ENCODE measurements at regions not wholly inside any gene's neighbourhood (a gene's known extent, or its start where the extent isn't known, plus 50 kb on each side); places are given as distances from the start of the nearest gene placed in this dataset.
"Not testable (repeated sequence)": the region's sequence is repeated elsewhere in the genome, so short reads cannot be mapped to it uniquely, and the experiment has no call there.

DNA sequence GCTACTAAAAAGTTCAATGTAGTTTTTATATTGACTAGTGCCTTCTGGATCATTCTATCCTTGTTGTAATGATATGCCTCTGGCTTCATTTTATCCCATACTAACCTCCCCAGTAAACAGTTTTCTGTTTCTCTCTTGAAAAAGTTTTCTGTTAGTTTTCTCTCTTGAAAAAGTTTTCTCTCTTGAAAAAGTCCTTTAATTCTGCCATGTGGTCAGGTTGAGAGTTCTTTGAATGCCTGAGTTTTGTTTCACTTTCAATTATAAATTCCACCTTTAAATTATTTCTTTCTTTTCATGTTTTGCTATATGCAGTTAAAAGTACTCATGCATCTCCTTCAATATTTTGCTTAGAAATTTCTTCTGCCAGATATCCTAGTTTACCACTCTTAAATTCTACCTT is 1139.6 kb downstream of the STPG2 start:
- no peak for DNase-seq

DNA sequence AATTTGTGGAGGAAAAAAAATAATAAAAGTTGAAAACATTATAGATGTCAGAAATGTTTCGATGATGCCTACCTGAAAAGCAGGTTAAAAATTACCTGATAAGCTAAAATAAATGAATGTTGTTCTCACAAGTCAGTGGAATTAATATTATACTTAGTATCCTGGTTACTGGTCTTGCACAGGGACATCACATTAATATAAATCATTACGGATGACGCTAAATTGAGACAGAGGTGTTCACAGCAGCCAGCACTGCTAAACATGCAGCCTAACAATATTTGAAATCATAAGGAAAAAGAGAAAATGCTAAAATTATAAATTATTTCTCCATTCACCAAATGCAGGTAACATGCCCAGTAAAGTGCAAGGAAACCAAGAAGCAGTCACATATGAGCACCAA is 1130.0 kb downstream of the STPG2 start:
- no peak for DNase-seq

DNA sequence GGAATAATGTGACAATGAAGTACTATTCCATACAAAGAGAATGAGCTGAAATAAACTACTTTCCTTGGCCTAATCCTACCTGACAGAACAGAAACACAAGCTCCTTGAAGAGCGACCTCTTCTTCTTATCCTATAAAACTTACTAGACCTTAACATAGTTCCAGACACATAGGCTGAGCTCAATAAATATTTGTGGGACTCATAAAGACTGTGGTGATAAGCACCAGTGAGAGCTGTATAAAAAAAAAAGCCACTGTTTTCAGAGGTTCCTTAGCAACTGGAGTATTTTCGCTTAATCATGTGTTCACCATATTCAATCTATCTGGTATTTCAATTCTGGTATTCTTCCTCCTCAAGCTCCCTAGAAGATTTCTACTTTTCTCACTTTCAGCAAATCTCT is 1129.6 kb downstream of the STPG2 start:
- DNase-seq: no peak

DNA sequence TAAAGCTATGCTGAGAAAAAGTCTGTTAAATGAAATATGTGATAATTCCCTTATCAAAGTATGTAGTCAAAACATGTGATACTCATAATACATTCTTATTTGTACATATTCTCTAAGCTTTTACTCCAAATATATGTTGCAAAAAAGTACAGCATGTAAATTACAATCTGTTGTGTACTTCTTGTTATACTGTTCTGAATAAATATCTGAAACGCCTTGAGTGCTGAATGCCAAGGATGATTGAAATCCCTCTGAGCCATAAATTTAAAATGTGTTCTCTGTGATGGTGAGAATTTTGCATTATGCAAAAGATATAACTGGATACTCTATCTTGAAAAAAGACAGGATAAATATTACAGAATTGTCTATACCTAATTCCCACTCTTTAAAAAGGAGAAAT is 1128.0 kb downstream of the STPG2 start:
- DNase-seq: no peak

DNA sequence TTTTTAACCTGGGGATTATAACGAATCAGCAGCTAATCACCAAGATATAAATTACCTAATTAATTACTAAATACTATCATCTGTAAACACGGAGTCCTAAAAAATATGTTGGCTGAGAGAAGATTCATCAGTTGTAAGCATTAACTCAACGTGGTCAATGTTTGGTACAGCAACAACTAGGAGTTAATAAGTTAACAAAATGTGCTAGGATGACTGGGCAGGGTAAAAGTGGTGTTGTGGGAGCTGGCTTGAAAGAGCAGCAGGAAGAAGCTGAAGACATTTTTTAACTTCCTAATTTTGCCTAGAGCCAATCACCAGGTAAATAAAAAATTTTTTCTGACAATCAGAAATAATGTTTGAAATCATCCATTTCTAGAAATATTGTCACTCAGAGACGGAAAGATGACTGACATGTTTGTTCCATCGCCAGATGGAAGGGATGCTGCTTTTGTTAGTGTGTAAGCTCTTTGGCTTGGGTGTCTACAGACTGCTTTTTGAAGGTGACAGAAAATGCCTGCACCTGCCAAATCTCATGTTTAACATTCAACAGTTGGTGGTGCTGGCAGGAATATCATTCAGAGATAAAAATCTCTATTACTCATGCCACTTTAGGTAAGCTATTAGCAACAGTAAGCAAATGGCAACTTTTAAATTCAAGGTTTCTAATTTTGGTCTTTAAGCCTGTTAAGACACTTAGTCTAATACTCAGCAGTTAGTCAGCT is 1126.9 kb downstream of the STPG2 start:
- no peak for DNase-seq

DNA sequence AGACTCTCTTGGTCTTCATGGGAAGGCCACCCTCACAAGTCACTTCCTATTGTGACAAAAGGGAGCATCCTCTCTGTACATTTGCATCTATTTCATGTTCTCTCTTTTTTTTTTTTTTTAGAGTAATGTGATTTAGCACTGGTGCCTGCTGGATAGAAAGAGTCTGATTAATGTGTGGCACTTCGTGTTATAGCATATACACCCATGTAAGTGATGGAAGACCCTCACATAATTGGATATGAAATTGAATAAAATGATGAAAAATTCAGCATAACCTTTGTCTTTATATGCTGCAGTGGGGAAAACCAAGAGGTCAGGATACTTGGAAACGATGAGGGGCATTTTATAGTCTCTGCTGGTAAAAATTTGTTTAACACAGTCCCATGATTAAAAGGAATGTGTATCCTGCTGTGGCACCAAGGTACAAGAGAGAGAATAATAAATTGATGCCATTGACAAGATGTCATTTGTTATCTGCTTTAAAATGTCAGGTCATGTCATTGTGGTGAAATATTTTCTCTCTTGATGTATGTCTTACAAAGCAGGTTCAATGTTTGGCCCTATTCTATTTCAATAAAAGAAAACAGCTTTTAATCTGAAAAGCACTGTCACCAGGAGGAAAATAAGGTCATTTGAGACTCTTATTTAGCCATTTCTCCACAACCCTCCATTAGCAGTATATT is 1115.4 kb downstream of the STPG2 start:
- DNase-seq: no peak

DNA sequence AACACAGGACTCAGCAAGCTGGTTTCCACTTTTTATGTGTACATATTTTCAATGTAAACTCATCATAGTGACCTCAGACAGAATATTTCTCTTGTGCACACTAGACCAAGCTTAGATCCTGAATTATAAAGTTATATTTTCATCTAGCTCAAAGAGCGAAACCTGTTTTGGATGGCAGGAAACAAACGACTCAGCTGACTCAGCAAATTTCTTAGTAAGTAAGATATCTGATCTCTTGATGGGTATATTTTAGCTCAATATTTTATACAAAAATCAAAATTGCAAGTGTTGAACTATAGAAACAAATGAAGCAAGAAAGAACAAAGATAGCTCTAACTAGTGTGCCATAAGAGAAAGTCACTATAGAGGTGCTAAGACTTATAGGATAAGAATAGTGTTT is 1114.5 kb downstream of the STPG2 start:
- no peak for DNase-seq

DNA sequence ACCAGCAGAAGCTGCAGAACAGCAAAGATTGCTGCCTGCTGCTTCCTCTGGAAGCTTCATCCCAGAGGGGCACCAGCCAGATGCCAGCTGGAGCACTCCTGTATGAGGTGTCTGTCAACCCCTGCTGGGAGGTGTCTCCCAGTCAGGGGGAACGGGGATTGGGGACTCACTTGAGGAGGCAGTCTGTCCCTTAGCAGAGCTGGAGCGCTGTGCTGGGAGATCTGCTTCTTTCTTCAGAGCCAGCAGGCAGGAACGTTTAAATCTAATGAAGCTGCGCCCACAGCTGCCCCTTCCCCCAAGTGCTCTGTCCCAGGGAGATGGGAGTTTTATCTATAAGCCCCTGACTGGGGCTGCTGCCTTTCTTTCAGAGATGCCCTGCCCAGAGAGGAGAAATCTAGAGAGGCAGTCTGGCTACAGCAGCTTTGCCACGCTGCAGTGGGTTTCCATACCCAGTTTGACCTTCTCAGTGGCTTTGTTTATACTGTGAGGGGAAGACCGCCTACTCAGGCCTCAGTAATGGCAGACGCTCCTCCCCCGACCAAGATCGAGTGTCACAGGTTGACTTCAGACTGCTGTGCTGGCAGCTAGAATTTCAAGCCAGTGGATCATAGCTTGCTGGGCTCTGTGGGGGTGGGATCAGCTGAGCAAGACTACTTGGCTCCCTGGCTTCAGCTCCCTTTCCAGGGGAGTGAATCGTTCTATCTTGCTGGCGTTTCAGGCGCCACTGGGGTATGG is 1105.7 kb downstream of the STPG2 start:
- DNase-seq: not testable (repeated sequence)

DNA sequence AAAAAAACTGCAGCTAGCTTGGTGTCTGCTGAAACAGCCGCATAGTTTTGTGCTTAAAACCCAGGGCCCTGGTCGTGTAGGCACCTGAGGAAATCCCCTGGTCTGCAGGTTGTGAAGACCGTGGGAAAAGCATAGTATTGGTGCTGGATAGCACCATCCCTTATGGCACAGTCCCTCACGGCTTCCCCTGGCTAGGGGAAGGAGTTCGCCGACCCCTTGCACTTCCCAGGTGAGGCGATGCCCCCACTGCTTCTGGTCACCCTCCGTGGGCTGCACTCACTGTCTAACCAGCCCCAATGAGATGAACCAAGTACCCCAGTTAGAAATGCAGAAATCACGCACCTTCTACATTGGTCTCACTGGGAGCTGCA is 1105.1 kb downstream of the STPG2 start:
- DNase-seq: no peak

DNA sequence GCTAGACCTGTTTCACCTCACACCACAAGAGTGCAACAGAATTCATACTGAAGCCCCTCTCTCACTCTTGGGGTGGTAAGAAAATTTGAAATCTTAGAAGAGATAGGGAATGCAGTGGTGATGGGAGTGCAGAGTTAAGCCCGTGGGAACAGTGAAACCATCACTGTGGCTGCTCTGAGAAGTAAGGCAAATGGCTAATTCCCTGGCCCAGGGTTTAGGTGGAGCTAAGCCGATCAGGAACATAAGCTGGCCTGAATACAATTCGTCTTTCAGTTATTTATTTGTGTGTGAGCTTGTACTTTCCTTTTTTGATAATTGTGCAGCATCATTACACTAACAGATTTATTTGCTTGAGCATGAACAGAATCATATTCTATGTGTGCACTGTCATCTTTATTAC is 1070.6 kb downstream of the STPG2 start:
- no peak for DNase-seq

DNA sequence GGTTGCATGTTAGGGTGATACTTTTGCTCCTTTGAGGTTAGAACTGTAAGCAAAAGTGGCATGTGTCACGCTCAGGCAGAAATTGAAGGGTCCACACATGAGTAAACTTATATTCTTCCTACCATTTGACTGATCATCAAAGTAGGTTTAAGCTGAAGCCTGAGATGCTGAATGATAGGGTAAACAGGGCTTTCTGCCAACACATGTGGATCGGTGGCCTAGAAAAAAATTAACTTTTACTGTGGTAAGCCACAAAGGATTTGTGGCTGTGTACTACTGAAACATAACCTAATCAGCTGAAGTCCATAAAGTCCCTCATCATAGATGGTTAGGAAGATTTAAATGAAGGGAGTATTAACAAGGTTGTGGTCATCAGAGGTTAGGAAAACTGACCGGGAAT is 1070.1 kb downstream of the STPG2 start:
- DNase-seq: no peak

DNA sequence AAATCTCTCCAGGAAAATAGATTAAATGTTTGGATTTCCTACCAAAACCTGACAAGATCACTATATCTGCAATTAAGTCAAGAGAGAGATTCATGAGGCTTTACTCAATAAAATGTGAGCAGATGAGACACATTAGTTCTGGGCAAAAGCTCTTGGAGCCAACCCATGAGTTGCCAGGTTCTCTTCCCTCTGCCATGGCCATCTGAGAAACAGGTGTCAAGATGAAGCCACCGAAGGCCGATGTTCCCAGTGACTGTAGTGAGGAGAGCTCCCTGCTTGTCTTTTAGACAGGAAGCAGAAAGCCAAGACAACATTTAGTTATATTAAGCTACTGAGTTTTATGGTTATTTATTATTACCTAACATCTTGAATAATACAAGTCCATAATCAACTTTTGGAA is 1068.7 kb downstream of the STPG2 start:
- no peak for DNase-seq

DNA sequence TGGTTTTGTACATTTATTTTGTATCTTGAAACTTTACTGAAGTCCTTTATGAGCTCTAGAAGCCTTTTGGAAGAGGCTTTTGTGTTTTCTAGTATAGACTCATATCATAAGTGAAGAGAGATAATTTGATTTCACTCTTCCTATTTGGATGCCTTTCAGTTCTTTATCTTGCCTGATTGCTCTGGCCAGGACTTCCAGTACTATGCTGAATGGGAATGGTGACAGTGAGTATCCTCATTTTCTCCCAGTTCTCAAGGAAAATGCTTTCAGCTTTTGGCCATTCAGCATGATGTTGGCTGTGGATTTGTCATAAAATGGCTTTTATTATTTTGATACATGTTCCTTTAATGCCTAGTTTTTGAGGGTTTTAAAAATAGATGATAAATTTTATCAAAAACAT is 1061.3 kb downstream of the STPG2 start:
- DNase-seq: no peak

DNA sequence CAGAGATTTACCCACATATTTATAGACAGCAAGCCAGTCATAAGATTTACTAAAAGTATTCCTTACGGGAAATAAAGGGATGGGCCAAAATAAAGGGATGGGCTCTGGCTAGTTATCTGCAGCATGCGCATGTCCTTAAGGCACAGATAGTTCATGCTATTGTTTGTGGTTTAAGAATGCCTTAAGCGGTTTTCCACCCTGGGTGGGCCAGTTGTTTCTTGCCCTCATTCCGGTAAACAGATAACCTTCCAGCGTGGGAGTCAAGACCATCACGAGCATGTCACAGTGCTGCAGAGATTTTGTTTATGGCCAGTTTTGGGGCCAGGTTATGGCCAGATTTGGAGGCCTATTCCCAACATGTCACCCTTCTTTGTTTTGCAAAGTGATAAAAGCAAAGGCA is 1046.2 kb downstream of the STPG2 start:
- DNase-seq: not testable (repeated sequence)

DNA sequence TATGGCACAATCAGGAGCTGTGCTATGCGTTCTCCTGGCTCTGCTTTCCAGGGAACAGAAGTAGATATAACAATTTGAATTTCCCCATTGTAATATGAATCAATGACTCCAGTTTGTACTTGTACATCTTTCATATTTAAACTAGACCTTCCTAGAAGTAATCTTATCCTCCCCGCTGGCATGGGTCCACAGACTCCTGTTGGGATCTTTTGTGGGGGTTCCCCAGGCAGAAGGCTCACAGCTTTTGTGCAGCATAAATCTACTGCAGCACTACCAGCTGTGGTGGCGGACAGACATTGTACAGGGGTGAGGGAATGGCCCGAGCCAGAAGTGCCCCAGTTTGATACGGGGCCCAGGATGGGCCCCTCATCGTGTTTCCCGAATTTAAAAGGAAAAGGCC is 1042.1 kb downstream of the STPG2 start:
- not testable (repeated sequence) for DNase-seq

DNA sequence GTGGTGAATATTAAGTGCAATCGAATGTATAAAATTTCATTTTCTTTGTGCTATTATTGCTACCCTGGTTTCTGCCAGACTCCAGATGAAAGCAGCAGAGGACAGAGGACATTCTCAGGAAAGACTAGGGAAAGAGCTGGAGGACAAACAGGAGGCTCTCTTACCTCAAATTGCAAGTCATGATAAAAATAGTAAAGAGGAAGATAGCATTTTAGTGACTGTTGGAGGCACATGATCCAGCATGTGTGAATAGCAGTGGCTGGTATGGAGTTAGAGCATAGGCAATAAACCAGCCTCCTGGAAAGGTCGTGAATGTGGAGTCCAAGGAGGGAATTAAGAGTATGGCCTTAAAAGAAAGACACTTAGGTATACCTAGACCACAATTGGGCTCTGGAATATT is 1040.0 kb downstream of the STPG2 start:
- no peak for DNase-seq

DNA sequence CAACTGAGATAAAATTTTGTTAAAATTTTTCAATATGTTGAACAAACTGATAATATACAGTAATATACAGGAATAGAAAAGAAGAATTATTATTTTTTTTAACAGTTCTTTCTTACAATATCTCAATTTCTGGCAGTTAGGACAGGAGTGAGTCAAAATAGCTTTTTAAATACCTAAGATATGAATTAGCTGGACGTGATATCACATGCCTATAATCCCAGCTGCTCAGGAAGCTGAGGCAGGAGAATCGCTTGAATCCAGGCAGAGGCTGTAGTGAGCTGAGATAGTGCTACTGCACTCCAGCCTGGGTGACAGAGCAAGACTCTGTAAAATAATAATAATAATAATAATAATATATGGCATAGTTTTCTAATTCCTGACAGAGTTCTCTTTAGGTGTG is 1039.3 kb downstream of the STPG2 start:
- DNase-seq: no peak

DNA sequence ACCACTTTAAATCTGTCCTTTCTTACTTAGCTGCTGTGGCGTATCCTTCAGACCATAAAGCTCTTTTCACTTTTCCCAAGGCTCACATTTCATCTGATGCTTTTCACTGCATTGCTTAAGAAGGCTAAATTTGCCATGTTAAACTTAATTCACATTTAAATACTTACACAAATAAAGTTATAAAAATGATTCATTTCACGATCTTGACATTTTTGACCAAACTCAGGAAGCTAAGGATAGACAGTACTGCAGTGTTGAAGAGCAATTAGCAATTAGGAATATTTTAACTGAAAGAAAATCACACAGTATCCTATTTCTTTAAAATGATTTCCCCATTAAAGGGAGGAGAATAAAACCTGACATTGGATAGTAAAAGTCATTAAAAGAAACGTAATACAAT is 1038.6 kb downstream of the STPG2 start:
- DNase-seq: no peak

DNA sequence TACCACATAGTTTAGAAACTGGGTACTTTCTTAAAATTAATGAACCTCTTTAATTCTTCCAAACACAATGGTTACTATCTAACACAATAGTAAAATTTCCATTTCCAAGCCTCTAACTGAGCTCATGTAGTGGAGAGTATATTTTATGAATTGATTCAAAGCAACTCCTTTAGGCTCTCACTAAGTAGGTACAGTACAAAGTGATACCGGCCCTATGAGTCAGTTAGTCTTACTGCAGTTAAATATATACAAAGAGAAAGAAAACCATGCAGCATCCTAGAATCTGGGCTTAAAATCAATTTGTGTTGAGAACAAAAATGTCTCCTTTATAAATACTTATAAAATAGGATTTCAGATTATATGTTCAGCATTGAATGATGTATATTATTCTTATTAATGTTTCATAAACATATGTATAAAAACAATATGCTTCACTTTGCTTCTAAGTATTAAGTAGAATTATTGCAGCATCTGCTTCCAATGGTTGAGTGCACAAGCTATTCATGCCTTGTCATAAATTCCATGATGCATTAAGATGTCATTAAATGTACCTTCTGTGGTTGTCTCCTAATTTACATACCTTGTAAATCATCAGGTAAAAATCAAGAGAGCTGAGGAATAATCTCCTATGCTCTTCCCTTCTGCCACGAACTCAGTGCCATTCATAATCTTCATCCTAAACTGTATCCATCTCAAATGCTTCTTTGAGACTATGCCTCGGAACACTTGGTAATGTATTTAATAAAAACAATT is 1037.8 kb downstream of the STPG2 start:
- DNase-seq: no peak

DNA sequence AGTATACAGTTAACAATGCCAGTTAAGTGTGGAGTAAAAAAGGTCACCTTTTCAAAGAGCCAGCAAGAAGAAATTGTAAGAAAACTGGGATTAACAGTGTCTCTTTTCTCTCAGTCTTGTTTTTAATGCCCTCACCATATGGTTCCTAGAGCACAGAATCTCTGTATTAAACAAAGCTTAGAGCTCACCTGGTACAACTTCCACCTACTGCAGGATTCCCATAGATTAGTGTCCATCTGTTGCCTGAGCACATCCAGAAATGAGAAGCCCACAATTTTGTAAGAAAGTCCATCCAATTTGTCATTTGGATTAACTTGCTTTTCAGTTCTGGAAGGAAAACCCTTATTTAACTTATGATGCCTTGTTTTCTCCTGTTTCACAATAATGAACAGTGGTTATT is 1037.1 kb downstream of the STPG2 start:
- DNase-seq: no peak

DNA sequence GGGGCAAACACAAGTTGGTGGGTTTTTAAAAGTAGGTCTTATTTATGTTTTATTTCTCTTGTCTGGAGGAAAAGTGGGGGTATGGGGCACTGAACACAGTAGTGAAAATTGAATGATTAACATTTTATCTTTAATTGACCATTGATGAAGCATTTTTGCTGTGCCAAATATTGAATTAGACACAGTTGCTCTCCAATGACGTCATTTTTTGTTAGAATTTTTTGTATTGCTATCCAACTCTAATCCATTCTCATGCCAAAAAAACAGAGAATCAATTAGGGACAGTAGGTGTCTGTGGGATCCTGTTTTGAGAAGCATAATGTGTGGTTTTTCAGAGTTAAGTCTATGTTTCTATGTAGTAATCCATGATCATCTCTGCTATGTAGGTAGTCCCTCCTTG is 1032.8 kb downstream of the STPG2 start:
- no peak for DNase-seq

DNA sequence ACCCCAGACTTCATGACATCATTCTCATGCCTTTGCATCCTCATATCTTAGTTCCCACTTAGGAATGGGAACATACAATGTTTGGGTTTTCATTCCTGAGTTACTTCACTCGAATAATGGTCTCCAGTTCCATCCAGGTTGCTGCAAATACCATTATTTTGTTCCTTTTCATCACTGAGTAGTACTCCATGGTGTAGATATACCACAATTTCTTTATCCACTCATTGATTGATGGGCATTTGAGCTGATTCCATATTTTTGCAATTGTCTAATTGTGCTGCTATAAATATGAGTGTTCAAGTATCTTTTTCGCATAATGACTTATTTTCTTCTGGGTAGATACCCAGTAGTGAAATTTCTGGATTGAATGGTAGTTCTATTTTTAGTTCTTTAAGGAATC is 1026.8 kb downstream of the STPG2 start:
- no peak for DNase-seq

DNA sequence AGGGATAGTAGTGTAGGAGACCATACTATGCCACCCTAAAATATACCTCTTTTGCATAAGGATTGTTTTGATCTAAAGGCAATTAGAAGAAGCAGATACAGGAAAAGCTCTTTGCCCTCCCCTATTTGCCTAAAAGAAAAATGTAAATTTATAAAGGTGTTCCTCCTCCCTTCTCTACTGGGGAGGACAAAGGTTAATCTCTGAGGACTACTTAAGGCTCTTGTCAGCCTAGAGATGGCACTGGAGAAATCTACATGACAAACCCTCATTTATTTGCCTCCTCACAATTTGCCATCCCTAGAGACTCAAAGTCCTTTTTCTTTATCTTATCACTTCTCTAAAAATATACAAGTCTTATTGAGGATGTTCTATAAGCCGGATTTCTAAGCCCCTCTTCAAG is 1021.8 kb downstream of the STPG2 start:
- no peak for DNase-seq

DNA sequence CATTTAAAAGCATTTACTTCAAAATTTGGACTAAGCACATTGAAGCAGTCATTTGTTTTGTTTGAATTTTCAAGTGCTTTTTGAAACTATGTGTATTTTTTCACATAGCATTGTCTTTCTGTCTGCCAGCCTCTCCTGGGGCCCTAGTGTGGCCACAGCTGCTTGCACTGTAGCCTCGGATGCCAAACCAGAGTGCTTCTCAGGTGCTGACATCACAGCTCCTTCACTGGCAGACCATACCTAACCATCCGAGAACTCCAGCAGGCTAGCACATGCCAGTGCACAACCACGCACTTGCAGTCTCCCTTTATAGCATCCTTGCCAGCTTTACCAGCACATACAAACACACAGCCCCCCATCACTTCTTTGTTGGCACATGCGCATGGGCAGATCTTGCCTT is 1019.7 kb downstream of the STPG2 start:
- no peak for DNase-seq
